Mesendoderm (in vitro differentiated cells): ENCODE measurements at regions not wholly inside any gene's neighbourhood (a gene's known extent, or its start where the extent isn't known, plus 50 kb on each side); places are given as distances from the start of the nearest gene placed in this dataset.

Experiments
- DNase-seq: peaks from one replicate; pipeline ENCODE4 v3.0.0; 2013
- H2AK5ac ChIP-seq: 2 replicates; pipeline ENCODE4 v1.6.1; 2013; ENCODE audit warnings: low read length, inconsistent platforms
- H2BK120ac ChIP-seq: 2 replicates; pipeline ENCODE4 v1.6.1; 2013; ENCODE audit warnings: low read depth, mild to moderate bottlenecking, low read length, moderate library complexity, mixed read lengths
- H2BK15ac ChIP-seq: replicated peaks from 2 replicates; pipeline ENCODE4 v1.6.1; 2013; ENCODE audit warnings: low read depth, mild to moderate bottlenecking, moderate library complexity
- H2BK5ac ChIP-seq: 2 replicates; pipeline ENCODE4 v1.6.1; 2013; ENCODE audit warnings: low read length, inconsistent platforms
- H3K18ac ChIP-seq: 2 replicates; pipeline ENCODE4 v1.6.1; 2013; ENCODE audit warnings: mild to moderate bottlenecking, low read length, mixed read lengths
- H3K23ac ChIP-seq: one replicate; pipeline ENCODE4 v1.6.1; 2013; ENCODE audit warnings: low read length
- H3K27ac ChIP-seq: 2 replicates; pipeline ENCODE4 v1.5.1; 2013; ENCODE audit warnings: low read depth, mild to moderate bottlenecking, inconsistent platforms, low read length, moderate library complexity
- H3K27me3 ChIP-seq: 2 replicates; pipeline ENCODE4 v1.6.1; 2013; ENCODE audit warnings: low read length, control low read depth, mild to moderate bottlenecking, inconsistent platforms; ENCODE audit not compliant: insufficient read depth, poor library complexity
- H3K36me3 ChIP-seq: 2 replicates; pipeline ENCODE4 v1.6.1; 2013; ENCODE audit warnings: low read length, inconsistent platforms; ENCODE audit not compliant: control insufficient read depth, insufficient read depth
- H3K4ac ChIP-seq: one replicate; pipeline ENCODE4 v1.6.1; 2013; ENCODE audit warnings: low read depth, mild to moderate bottlenecking, low read length, moderate library complexity
- H3K4me1 ChIP-seq: 2 replicates; pipeline ENCODE4 v1.6.1; 2013; ENCODE audit warnings: low read depth, low read length, inconsistent platforms; ENCODE audit not compliant: control insufficient read depth
- H3K4me2 ChIP-seq: 2 replicates; pipeline ENCODE4 v1.6.1; 2013; ENCODE audit warnings: low read length
- H3K4me3 ChIP-seq: 2 replicates; pipeline ENCODE4 v1.5.1; 2013; ENCODE audit warnings: mild to moderate bottlenecking, low read length
- H3K56ac ChIP-seq: one replicate; pipeline ENCODE4 v1.6.1; 2013; ENCODE audit warnings: low read length
- H3K79me1 ChIP-seq: 2 replicates; pipeline ENCODE4 v1.6.1; 2013; ENCODE audit warnings: low read length, inconsistent platforms
- H3K79me2 ChIP-seq: 2 replicates; pipeline ENCODE4 v1.6.1; 2013; ENCODE audit warnings: mild to moderate bottlenecking, low read length; ENCODE audit not compliant: control insufficient read depth, insufficient read depth
- H3K9ac ChIP-seq: 2 replicates; pipeline ENCODE4 v1.6.1; 2013; ENCODE audit warnings: low read length, inconsistent platforms
- H4K5ac ChIP-seq: one replicate; pipeline ENCODE4 v1.6.1; 2013; ENCODE audit warnings: low read length
- H4K8ac ChIP-seq: one replicate; pipeline ENCODE4 v1.6.1; 2013; ENCODE audit warnings: low read depth, mild to moderate bottlenecking, control low read depth, low read length, moderate library complexity
- WGBS: extraction: QIAGEN DNeasy Blood & Tissue Kit; methylation state at CpG from one replicate; pipeline ENCODE4 v1.1.7; 2013; ENCODE audit warnings: low lambda C conversion rate, missing lambda C conversion rate; ENCODE audit not compliant: insufficient coverage; ENCODE audit errors: extremely low coverage; 5-methylcytosine and 5-hydroxymethylcytosine counted together

GRCh38 chr11:19429108-19429760, 188.5 kb upstream of the E2F8 start:
- Histone ChIP-seq H3K27ac (no peak overlapping the region), H3K79me2 (no peaks in the 10 kb centered on the region), H3K79me1 (no peaks in the 10 kb centered on the region), H3K4me1 (peaks cover 5% of the 10 kb centered on the region), H3K23ac (no peak overlapping the region), H2BK120ac (no peak overlapping the region), H2BK5ac (no peak overlapping the region), H3K4me2 (no peak overlapping the region), H4K8ac (no peak overlapping the region), H2BK15ac (no peak overlapping the region), H3K56ac (no peak overlapping the region), H3K18ac (no peak overlapping the region), H3K4me3 (no peak overlapping the region), H2AK5ac (no peak overlapping the region), H3K27me3 (no peaks in the 10 kb centered on the region), H3K9ac (no peak overlapping the region), H3K4ac (no peak overlapping the region), H4K5ac (no peak overlapping the region), H3K36me3 (no peaks in the 10 kb centered on the region)
- DNase-seq: no peak
- WGBS: no CpG with 5 or more reads among the region's 3 CpGs

- no peak overlapping the region for H3K9ac ChIP-seq
- H2BK120ac ChIP-seq: no peak overlapping the region
- H2AK5ac ChIP-seq: no peak overlapping the region
- no peak overlapping the region for H3K23ac ChIP-seq
- no peak overlapping the region for H3K4ac ChIP-seq
- DNase-seq: no peak
- no peak overlapping the region for H3K56ac ChIP-seq
- no peak overlapping the region for H3K4me3 ChIP-seq
- no peak overlapping the region for H2BK5ac ChIP-seq
- no peaks in the 10 kb centered on the region for H3K79me1 ChIP-seq
- peaks cover 5% of the 10 kb centered on the region for H3K4me1 ChIP-seq
- no CpG with 5 or more reads among the region's 8 CpGs for WGBS
- H4K5ac ChIP-seq: no peak overlapping the region
- H3K4me2 ChIP-seq: no peak overlapping the region
- no peak overlapping the region for H4K8ac ChIP-seq
- no peaks in the 10 kb centered on the region for H3K79me2 ChIP-seq
- H3K36me3 ChIP-seq: no peaks in the 10 kb centered on the region
- no peaks in the 10 kb centered on the region for H3K27me3 ChIP-seq
- no peak overlapping the region for H2BK15ac ChIP-seq
- no peak overlapping the region for H3K18ac ChIP-seq
- no peak overlapping the region for H3K27ac ChIP-seq
Measured at GRCh38 chr11:19428206-19429002, 187.7 kb upstream of the E2F8 start.

GRCh38 chr11:19426756-19427403, 186.1 kb upstream of the E2F8 start:
- no peak overlapping the region for H4K5ac ChIP-seq
- WGBS: no CpG with 5 or more reads among the region's 4 CpGs
- no peak overlapping the region for H3K27ac ChIP-seq

GRCh38 chr11:19426011-19426755, 185.4 kb upstream of the E2F8 start:
- no peak overlapping the region for H3K27ac ChIP-seq
- no peak overlapping the region for H4K5ac ChIP-seq
- DNase-seq: no peak
- H3K79me2 ChIP-seq: no peaks in the 10 kb centered on the region
- no peak overlapping the region for H3K23ac ChIP-seq
- no peak overlapping the region for H2AK5ac ChIP-seq
- no peak overlapping the region for H4K8ac ChIP-seq
- no peak overlapping the region for H3K9ac ChIP-seq
- H3K36me3 ChIP-seq: no peaks in the 10 kb centered on the region
- no peak overlapping the region for H3K4me3 ChIP-seq
- no peak overlapping the region for H2BK120ac ChIP-seq
- H2BK5ac ChIP-seq: no peak overlapping the region
- no peak overlapping the region for H3K56ac ChIP-seq
- H2BK15ac ChIP-seq: no peak overlapping the region
- H3K4me2 ChIP-seq: no peak overlapping the region
- no peaks in the 10 kb centered on the region for H3K4me1 ChIP-seq
- no peak overlapping the region for H3K18ac ChIP-seq
- WGBS: no CpG with 5 or more reads among the region's 5 CpGs
- no peak overlapping the region for H3K4ac ChIP-seq
- H3K27me3 ChIP-seq: no peaks in the 10 kb centered on the region
- H3K79me1 ChIP-seq: no peaks in the 10 kb centered on the region

More at GRCh38 chr11:19426756-19427403, 186.1 kb upstream of the E2F8 start:
- Histone ChIP-seq H3K4me2 (no peak overlapping the region), H3K79me2 (no peaks in the 10 kb centered on the region), H4K8ac (no peak overlapping the region), H2BK15ac (no peak overlapping the region), H3K23ac (no peak overlapping the region), H3K27me3 (no peaks in the 10 kb centered on the region), H3K4ac (no peak overlapping the region), H3K18ac (no peak overlapping the region), H2AK5ac (no peak overlapping the region), H3K4me3 (no peak overlapping the region), H2BK120ac (no peak overlapping the region), H3K56ac (no peak overlapping the region), H3K79me1 (no peaks in the 10 kb centered on the region), H3K9ac (no peak overlapping the region), H2BK5ac (no peak overlapping the region), H3K4me1 (no peaks in the 10 kb centered on the region), H3K36me3 (no peaks in the 10 kb centered on the region)
- DNase-seq: no peak

GRCh38 chr11:19422276-19422675, 181.5 kb upstream of the E2F8 start:
- Histone ChIP-seq H2BK15ac (no peak overlapping the region), H3K56ac (no peak overlapping the region), H4K8ac (no peak overlapping the region), H4K5ac (no peak overlapping the region), H2BK5ac (no peak overlapping the region), H3K79me1 (no peaks in the 10 kb centered on the region), H3K27ac (no peak overlapping the region), H3K4me2 (no peak overlapping the region), H2AK5ac (no peak overlapping the region), H3K79me2 (no peaks in the 10 kb centered on the region), H3K23ac (no peak overlapping the region), H3K27me3 (no peaks in the 10 kb centered on the region), H3K4me3 (no peak overlapping the region), H3K4me1 (no peaks in the 10 kb centered on the region), H3K36me3 (no peaks in the 10 kb centered on the region), H3K18ac (no peak overlapping the region), H3K4ac (no peak overlapping the region), H3K9ac (no peak overlapping the region), H2BK120ac (no peak overlapping the region)
- WGBS: no CpG with 5 or more reads among the region's 7 CpGs
- no peak for DNase-seq
